ENCODE measurements at regions not wholly inside any gene's neighbourhood (a gene's known extent, or its start where the extent isn't known, plus 50 kb on each side); places are given as distances from the start of the nearest gene placed in this dataset.
"Not testable (repeated sequence)": the region's sequence is repeated elsewhere in the genome, so short reads cannot be mapped to it uniquely, and the experiment has no call there.

DNA sequence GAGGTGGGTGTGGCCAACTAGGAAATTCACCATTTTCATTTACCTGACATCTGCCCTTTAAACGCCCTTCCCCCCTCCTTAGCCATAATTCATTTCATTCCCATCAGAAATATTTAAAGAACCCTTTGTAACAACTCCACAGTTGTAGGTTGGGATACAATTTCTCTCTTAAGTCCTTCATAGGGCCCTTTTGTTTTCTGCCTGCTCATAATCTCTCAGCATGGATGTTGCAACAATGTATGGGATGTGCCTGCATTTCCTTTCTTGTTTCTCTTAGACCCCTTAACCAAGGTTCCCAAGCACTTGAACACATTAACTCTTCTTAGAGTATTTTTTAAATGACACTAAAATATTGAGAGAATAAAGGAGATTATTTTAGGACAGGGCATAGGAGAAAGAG, 51.7 kb upstream of the MYO10 start:
- no peak for DNase-seq (ENCODE audit: low read depth)

DNA sequence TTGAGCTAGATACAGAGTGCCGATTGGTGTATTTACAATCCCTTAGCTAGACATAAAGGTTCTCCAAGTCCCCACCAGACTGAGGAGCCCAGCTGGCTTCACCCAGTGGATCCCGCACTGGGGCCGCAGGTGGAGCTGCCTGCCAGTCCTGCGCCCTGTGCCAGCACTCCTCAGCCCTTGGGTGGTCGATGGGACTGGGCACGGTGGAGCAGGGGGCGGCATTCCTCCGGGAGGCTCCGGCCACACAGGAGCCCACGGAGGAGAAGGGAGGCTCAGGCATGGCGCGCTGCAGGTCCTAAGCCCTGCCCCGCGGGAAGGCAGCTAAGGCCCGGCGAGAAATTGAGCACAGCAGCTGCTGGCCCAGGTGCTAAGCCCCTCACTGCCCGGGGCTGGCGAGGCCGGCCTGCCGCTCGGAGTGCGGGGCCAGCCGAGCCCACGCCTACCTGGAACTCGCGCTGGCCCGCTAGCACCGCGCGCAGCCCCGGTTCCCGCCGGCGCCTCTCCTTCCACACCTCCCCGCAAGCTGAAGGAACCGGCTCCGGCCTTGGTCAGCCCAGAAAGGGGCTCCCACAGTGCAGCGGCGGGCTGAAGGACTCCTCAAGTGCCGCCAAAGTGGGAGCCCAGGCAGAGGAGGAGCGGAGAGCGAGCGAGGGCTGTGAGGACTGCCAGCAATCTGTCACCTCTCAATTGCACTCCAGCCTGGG, 54.9 kb upstream of the MYO10 start:
- not testable (repeated sequence) for DNase-seq (ENCODE audit: low read depth)

DNA sequence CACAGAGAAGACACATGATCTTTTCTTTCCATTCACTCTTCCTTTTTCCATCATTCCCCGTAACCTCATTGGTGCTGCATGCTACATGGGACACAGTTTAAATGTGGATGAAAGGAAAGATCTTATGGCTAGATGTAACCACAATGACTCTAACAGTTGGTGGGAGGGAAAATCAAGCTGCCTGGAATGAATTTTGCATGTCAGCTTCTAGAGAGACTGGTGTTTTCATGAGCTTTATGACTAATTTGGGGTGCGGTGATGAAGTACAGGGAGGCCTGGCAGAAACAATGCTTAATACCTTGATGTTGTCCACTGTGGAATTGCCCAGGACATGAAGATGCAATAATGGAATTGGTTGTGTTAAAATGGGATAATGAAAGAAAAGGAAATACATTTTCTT, 55.9 kb upstream of the MYO10 start:
- DNase-seq (ENCODE audit: low read depth) = no peak

DNA sequence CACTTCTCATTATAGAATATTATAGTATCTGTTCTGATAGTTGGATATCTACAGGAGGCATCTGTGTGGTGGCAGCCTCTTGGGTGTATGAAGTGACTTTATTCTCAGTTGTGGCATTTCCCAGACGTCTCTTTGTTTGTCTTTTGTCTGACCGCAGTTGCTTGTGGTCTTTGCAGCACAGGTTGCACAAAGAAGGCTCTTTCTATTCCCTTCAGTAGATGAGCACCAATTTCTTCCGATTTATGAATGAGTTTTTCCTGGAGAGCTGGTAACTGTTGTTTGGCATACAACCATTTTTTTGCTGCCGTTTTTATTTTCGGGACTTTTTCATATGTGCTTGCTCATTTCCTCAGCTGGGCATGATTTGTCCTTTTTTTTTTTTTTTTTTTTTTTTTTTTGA, 56.4 kb upstream of the MYO10 start:
- DNase-seq (ENCODE audit: low read depth) = no peak

DNA sequence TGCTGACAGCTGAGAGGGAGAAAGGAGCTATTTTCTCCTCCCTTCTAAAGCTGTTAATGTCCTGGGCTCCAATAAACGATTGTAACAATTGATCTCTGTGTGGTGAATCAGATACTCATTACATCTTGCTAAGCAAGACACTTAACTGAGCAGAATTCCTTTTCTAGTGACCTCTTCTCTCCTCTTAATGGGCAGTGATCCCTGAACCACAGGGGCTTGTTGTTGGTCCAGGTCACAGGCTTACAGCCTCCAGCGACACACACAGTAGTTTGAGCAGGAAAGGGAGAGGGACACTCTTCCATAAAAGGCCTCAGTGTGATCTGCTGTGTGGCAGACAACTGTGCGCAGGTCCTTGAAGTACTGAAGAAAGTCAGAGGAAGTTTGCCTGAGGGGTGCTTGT, 58.5 kb upstream of the MYO10 start:
- no peak for DNase-seq (ENCODE audit: low read depth)

DNA sequence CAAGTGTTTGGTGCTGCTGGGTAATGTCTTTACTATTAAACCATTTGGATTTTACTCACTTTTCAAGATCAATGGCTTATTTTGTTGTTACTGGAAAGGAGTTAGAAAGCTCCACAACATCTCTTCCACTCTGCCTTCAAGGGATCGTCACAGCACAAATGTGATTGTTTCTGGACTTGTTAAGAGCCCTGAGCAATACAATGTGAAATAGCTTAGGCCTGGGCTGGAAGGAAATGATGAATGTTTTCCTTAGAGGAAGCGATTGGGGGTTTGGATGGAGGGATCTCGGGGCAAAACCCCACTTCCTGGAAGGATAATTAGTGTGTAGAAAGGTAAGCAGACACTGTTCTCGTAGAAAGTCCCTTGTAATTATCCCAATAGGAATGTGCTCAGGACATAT, 59.3 kb upstream of the MYO10 start:
- no peak for DNase-seq (ENCODE audit: low read depth)

DNA sequence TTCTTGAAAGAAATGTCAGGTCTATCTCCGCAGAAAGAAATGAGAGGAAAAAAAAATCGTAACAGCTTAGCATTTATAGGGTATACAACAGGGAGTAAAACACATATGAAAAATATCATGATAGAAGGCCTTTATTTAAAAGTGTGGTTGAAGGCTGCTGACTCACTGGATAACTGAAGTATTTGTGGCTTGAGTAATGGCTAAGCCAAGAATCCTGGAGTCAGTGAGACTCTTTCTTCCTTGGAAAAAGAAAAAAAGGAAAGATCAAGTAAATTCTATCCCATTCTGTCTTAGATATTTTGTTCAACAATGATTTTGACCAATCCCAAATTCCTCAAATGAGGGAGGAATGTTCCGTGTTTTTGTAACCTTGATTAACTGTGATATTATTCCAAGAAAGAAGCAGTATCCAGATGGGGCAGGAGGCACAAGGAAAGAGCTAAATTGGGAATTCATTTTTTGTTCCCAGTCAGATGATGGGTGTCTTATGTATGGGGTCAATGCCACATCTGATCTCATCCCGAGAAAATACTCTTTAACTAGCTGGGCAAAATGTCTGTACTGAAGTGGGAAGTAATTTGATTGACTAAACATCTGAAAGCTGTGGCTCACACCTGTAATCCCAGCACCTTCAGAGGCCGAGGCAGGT, 64.3 kb upstream of the MYO10 start:
- DNase-seq (ENCODE audit: low read depth) = peak; percentile 91

DNA sequence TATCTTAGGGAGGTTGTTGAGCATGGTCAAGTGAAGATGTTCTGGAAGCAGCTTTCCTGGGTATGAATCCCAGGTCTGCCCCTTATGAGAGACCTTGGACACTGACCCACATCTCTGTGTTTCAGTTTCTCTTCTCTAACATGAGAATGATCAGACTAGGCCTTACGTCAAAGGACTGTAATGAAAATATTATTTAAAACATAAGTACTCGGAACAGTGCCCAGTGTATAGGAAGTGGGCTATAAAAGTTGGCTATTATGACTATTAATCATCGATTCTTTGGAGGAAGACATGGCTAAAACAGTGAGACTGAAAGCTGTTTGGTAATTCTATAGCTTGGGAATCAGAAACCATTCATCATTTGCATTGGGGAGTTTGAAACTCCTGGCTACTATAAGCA, 65.3 kb upstream of the MYO10 start:
- no peak for DNase-seq (ENCODE audit: low read depth)

DNA sequence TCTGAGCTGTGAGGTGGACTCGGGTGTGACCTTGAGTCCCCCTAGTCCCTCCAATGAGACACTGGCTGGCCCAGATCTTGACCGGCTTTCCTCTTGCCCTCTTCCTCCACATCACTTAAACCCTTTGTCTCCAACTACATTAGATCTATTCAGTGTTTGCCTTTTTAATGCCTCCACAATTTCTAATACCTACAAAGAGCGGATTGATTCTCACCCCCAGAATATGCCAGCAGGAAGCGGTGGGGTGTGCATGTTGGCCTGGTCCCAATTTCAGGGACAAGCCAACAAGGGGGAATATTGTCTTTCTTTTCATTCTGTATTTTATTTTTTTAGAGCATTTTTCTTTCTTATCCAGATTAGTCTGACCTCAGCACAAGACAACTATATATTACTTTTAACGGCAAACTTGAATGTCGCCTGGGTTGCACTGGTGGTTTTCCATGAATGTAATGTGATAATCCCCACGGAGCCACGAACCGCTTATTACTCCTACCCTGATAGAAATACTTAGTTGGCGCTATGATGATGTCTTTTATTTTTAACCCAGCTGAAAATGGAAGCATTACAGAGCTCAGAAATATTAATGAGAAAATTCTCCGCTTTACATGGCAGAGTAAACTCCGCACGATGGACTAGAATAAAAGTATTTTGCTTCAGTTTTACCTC, 68.5 kb upstream of the MYO10 start:
- no peak for DNase-seq (ENCODE audit: low read depth)

DNA sequence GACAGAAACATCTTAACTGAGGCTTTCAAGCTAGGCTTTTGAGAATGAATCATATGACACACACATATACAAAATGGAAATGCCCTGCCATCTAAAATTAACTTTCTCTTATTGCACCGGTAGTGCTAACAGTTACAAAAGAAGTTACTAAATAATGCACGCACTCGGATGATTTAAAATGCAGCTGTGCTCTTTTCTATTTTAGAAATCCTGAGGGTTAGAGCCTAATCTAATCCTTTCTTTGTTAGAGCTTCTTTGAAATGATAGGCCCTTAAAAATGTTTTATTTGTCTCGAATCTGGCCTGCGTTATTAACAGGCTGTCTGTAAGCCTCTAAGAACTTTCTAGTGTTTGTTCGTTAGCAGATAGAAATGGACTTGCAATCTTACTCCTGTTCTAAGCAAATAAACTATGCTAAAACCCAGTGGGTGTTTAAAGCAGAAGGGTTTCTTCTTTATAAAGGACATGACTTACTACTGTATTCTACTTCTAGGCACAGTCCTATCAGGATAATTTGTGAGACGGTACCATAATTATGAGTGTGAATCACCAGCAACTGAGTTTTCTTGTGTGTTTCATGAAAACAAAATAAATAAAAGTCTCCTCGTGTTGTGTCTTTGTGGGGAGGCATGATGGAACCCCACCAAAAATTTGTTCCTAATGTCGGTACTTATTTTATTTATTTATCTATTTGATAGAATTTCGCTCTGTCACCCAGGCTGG, 69.2 kb upstream of the MYO10 start:
- DNase-seq (ENCODE audit: low read depth) = no peak

DNA sequence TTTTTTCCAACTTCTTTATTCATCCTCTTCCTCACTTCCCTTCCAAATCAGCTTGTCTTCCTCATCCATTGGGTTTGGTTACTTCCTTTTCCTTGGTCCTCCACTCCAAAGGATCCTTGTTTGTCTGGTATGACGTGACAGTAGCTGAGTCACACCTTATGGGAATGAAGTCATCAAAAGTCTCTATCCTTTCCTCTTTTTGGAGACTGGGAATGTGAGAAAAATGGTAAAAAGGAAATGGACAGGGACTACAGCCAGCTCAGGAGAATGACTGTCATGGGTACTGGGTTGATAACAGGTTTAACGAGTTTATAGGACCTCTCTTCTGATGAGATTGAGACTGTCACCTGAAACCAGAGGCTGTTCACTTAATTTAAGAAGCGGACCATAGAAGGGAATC, 76.2 kb upstream of the MYO10 start:
- DNase-seq (ENCODE audit: low read depth) = no peak

DNA sequence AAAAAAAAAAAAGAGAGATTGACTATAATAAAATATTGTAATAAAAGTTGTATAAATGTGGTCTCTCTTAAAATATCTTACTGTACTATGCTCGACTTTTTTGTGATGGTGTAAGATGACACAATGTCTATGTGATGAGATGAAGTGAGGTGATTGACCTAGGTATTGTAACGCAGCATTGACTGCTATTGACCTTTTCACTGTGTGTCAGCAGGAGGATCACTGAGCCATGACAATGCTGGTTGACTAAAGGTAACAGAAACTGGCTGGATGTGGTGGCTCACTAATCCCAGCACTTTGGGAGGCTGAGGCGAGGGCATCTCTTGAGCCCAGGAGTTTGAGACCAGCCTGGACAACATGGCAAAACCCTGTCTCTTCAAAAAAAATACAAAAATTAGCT, 78.6 kb upstream of the MYO10 start:
- no peak for DNase-seq (ENCODE audit: low read depth)

DNA sequence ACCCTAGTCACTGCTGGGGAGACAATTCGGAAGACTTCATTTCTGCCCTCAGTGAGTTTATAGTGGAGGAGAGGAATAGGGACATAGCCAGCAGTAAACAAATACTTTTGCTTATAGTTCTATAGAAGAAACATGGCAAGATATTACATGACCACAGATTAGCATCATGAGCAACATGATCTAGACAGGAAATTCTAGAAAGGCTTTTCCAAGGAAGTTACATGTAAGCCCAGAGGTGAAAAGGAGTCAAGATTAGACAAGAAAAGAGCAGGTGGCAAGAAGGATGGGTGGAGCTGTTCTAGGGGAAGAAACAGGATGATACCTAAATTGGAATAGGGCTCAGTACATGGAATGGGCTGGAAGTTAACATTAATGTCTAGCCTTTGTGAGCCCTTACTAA, 82.8 kb upstream of the MYO10 start:
- DNase-seq (ENCODE audit: low read depth) = no peak

DNA sequence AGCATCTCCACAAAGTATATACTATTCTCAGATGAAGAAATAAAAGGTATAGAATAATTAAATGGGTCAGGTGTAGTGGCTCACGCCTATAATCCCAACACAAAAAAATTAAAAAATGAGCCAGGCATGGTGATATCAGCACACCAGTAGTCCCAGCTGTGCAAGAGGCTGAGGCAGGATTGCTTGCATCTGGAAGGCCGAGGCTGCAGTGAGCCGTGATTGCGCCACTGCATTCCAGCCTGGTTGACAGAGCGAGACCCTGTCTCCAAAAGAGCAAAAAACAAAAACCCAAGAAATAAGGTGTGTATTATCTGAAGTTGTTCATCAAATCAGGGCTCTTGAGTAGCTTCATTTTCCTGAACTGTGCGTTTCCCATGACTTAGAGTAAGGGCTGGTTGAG, 83.2 kb upstream of the MYO10 start:
- no peak for DNase-seq (ENCODE audit: low read depth)

DNA sequence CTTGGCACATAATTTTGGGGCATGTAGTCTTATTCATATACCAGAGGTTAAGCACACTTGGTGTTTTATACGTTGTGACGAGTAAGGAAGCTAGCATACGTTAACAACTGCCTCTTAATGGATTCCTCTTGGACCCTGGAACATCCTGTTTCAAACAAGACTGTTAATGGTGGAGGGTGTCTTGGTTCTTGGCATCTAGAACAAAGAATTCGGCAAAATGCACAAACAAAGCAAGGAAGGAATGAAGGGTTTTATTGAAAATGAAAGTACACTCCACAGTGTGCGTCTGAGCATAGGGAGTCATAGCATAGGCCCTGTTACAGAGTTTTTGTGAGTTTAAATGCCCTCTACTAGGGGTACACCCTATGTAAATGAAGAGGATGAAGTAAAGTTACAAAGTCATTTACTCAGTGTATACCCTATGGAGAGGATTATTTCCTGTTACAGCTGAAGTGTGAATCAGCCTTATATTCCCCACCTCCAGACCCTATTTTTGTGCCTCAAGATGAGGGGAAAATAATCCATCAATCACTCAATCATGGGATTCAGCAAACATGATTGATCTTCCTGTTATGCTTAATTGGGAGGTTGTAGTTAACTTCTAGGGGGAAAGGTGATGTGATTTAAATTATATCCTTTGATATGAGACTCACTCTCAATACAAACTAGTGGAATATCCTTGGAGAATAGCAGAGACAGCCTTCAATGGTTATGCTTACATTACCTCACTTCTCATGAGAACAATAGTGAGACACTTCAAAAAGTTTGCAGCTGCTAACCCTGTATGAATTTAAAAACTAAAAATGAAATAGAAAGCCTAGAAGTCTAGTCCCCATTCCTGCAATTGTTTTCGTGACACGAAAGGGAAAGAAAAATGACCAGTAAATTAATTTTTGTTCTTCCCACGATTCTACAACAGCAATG, 84.9 kb upstream of the MYO10 start:
- no peak for DNase-seq (ENCODE audit: low read depth)

DNA sequence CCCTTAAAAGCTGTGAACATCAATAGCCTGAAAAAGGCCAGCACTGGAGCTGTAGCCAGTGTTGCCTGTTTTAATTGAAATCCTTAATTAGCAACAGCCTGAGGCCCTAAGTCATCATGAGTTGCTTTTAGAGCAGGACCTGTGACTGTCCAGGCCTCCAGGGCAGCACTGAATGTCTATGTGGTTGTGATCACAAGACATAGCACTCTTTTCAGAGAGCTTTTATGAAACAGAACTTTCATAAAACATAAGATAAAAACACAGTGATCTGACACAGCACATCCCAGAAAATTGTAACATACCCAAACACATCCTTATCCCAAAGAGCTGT, 85.5 kb upstream of the MYO10 start:
- no peak for DNase-seq (ENCODE audit: low read depth)

DNA sequence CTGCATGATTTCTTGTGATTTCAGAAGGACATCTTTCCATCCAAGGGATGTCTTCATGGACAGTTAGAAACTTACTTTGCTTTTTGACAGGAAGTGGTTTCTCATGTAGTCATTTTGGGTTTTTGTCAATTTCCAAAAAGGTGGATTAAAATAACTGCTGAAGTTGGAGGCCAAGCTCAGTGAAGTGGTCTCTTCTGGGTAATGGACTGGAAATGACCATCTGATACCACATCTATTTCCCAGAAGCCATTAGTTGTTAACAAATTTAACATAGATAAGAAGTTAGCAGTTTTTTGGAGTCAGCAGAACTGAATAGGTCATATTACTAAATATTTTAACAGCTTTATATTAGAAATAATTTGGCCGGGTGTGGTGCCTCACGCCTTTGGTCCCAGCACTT, 86.2 kb upstream of the MYO10 start:
- DNase-seq (ENCODE audit: low read depth) = no peak

DNA sequence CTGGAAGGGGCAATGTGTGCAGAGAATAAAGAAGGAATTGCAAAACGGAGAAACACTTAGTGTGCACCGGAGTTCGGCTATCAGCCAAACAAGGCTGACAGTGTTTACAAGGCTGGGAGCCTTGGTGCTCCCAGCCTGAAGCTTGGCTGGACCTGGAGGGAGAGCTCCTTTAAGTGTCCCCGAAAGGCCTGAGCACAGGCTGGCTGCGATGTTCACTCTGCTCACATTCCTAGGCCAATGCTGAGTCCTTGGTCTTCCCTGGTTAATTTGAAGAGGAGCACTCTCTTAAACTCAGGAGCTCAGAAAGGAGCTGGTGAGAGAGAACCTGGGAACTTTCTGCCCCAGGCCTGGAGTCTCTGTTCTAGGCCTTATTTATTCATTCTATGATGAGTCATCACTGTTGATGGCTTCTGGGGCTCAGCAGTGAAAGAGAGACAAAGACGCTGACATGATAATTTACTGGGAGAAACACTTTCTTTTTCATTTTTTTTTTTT, 88.6 kb upstream of the MYO10 start:
- no peak for DNase-seq (ENCODE audit: low read depth)

DNA sequence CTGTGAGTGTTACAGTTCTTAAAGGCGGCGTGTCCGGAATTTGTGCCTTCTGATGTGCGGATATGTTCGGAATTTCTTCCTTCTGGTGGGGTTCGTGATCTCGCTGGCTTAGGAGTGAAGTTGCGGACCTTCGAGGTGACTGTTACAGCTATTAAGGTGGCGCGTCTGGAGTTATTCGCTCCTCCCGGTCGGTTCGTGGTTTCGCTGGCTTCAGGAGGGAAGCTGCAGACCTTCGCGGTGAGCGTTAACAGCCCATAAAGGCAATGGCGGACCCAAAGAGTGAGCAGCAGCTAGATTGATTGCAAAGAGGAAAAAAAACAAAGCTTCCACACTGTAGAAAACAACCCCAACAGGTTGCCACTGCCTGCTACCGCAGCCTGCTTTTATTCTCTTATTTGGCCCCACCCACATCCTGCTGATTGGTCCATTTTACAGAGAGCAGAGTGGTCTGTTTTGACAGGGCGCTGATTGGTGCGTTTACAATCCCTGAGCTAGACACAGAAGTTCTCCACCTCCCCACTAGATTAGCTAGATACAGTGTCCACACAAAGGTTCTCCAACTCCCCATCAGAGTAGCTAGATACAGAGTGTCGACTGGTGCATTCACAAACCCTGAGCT, 95.7 kb upstream of the MYO10 start:
- not testable (repeated sequence) for DNase-seq (ENCODE audit: low read depth)

DNA sequence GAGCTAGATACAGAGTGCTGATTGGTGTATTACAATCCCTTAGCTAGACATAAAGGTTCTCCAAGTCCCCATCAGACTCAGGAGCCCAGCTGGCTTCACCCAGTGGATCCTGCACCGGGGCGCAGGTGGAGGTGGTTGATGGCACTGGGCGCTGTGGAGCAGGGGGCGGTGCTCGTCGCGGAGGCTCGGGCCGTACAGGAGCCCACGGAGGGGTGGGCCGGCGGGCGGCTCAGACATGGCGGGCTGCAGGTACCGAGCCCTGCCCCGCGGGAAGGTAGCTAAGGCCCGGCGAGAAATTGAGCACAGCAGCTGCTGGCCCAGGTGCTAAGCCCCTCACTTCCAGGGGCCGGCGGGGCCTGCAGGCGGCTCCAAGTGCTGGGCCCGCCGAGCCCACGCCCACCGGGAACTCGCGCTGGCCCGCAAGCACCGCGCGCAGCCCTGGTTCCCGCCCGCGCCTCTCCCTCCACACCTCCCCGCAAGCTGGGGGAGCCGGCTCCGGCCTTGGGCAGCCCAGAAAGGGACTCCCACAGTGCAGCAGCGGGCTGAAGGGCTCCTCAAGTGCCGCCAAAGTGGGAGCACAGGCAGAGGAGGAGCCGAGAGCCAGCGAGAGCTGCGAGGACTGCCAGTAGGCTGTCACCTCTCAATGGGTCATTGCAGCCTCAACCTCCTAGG, 96.4 kb upstream of the MYO10 start:
- not testable (repeated sequence) for DNase-seq (ENCODE audit: low read depth)

DNA sequence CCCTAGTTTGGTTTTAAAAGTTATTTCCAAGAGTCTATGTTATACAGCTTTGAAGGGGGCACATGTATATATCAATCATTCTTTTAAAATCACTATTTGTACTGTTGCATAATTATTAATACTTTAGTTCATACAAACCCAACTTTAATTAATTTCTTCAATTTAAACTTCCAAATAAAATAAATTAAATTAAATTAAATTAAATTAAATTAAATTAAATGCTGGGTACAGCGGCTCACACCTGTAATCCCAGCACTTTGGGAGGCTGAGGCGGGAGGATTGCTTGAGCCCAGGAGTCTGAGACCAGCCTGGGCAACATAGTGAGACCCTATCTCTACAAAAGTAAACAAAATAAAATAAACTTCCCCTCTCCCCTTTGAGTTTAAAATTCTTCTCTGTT, 98.9 kb upstream of the MYO10 start:
- DNase-seq (ENCODE audit: low read depth) = not testable (repeated sequence)
